CD4-positive, alpha-beta T cell treated with Interleukin-15 for 1 hour (primary cell): ENCODE measurements at regions not wholly inside any gene's neighbourhood (a gene's known extent, or its start where the extent isn't known, plus 50 kb on each side); places are given as distances from the start of the nearest gene placed in this dataset.
"Not testable (repeated sequence)": the region's sequence is repeated elsewhere in the genome, so short reads cannot be mapped to it uniquely, and the experiment has no call there.

Source experiments
- DNase-seq: peaks from one replicate; pipeline ENCODE4 v3.0.0-alpha.2; 2020

GRCh38 chr20:16801919-16802651 is 53.9 kb downstream of the OTOR start:
- DNase-seq, result no peak

DNA sequence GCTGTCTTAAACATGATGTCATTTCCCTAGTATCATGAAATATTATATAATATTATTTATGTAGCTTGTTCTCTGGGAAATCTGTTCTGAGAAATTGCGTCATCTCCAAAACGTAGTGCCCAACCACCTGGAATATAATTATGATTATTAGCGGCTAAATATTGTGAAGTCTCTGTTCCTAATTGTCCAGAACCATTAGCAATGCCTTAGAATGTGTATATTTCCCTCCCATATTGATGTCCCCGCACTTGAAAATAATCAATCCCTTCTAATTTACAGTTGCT is 54.4 kb downstream of the OTOR start:
- DNase-seq, result no peak

DNA sequence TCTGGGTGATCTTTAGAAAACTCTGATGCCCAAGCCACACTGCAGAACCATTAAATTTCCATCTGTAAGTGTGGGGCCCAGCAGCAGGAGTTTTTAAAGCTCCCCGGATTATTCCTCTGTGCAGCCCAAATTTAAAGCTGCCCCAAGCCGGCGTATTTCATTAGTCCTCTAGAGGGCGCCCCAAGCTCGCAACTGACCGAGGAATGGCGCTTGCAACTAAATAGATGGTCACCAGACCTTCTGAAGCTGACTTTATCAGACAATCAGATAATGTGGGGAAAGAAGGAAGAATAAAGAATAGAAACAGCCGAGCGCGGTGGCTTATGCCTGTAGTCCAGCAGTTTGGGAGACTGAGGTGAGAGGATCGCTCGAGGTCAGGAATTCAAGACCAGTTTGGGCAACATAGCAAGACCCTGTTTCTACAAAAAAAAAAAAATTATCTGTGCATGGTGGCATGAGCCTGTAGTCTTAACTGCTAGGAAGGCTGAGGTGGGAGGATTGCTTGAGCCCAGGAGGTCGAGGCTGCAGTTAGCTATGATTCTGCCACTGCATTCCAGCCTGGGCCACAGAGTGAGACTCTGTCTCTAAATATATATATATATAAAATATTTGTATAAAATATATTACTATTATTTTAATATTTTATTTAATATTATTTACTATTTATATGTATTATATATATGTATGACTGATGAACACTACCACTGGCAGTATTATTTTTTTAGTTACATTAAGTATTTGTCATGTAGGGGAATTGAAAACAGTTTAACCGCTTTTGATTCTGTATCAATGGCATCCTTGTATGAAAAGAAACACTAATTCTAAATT is 56.0 kb downstream of the OTOR start:
- peak; percentile 17 for DNase-seq

DNA sequence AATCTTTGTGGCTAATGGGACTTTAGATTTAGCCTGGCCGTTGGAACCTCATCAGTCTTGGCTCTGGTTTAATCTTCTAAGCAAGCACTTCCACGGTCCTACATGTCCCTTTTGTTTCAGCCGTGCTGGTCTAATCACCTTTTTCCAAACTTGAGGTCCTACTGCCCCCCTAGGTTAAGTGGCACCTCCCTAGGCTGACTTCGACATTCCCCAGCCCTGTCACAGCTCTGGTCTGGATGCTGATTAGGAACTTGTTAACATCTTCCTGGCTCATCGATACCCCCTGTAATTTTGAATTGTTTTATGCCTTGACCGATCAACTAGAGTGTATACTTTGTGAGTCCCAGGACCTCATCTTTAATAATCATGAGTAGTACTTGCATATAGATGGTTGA is 56.6 kb downstream of the OTOR start:
- DNase-seq, result no peak

DNA sequence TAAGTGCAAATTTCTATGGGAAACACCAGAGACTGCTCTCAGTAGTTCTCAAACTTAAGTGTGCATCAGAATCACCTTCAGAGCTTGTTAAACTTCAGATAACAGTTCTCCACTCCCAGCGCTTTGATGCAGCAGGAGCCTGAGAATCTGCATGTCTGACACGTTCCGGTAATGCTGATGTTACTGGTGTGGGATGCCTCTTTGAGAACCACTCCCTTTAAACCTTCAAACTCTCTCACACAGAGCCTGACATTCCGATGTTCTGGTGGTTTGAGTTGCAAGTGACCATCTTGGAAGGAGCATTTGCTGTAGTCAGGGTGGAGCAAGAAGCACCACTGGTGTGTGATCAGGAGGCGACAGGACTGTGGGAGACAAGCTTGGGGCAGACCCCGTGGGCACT is 57.9 kb downstream of the OTOR start:
- no peak for DNase-seq

GRCh38 chr20:16806886-16807285 is 58.7 kb downstream of the OTOR start:
- DNase-seq, result no peak

- DNase-seq, result no peak
Measured at GRCh38 chr20:16808796-16809195, 60.6 kb downstream of the OTOR start.

DNA sequence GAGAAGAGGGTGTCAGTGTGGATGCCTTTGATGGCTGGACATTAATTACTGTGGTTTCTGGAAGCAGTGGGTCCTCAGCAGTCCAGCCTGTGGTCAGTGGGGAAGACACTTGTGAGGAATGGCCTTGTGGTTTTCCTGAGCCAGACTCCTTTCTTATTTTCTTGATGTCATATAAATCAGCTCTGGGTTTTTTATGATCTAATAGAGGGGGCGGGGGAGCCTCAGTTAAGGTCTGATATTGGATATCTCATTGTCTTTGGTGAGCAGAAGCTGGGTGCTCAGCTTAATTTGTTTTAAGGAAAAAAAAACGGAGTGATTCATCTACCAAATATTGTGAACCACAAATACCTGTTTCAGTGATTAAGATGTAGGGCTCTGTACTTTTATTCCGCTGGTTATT is 62.1 kb downstream of the OTOR start:
- no peak for DNase-seq

DNA sequence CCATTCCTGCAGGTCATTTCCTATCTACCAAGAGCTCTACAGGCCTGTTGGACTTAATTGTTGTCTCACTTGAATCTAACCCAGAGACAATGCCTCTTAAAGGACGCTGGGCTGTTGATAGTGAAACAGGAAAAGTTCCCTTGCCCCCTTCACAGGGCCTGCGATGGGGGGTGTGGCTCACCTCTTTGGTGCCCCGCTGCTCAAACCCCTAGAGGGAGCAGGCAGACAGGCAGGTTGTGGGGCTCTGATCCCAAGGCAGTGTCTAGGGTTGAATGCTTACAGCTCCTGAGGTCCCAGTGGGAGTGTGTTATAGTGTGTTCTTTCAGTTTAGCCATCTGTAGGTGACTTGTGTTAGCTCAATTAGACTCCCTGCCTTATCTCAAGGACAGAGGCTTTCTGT is 68.0 kb downstream of the OTOR start:
- DNase-seq, result no peak

DNA sequence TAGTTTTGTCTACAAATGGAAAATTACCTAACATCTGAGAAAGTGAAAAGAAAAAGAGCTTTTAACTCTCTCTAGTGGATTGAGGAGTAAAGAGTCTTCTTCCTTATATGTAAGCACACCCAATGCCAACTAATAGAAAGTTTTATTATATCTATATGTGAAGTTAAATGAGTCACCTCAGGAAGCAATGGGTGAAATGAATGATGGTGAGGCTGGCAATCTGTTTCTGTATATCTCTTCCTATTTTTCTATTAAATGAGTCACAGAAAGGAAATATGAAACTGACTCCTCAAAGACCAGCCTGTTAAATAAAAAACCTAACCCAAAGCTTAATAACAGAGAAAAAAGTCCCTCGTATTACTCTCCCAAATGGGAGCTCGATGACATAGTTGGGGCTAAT is 71.3 kb downstream of the OTOR start:
- no peak for DNase-seq

- no peak for DNase-seq
Measured at GRCh38 chr20:16821211-16822089, 73.3 kb downstream of the OTOR start.

- no peak for DNase-seq
Measured at GRCh38 chr20:16824664-16825063, 76.5 kb downstream of the OTOR start.

- no peak for DNase-seq
Measured at GRCh38 chr20:16828666-16829305, 80.6 kb downstream of the OTOR start.

GRCh38 chr20:16835690-16836089 is 87.5 kb downstream of the OTOR start:
- DNase-seq, result not testable (repeated sequence)

DNA sequence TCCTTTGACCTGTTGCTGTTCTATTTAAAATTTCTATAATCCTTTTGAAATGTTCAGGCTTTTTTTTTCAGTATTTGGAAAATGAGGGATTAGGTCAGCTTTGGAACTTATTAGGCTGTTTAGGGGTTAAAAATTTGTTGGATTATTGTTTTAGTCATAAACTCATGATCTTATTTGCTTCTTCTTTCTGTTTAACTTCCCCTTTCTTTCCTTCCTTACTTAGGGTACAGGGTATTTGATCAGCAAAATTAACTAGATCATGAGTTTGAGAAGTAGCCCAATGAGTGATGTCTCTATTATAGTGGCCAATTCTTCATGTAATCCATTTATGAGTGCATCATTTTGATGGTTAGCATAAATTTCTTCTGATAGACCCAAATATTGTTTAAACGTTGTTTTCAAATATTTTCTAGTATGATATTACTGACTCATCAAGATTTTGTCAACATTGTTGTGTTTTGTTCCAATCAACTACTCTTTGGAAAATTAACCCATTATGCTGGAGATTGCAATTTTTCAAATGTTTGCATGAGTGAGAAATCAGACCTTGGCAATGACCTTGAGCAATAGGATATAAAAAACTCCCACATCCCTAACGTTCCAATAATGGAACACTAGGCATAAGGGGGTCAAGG is 94.4 kb downstream of the OTOR start:
- DNase-seq, result no peak

- DNase-seq, result no peak
Measured at GRCh38 chr20:16844406-16844805, 96.2 kb downstream of the OTOR start.

DNA sequence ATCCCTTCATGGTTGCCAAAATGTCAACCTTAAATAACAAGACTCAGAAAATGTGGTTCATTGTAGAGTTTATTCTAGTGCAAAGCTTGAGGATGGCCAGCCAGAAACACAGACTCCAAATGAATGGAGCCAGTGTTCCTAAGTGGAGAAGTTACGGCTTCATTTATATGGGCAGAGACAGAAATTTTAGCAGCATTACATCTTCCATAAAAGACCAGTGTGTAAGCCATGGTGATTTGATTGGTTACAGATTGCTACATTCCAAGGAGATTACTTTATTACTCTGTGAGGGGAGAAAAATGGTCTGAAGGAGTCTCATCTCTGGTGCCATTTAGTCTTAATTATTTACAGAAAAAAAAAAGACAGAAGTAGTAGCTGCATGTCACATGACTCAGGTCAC is 97.8 kb downstream of the OTOR start:
- no peak for DNase-seq

DNA sequence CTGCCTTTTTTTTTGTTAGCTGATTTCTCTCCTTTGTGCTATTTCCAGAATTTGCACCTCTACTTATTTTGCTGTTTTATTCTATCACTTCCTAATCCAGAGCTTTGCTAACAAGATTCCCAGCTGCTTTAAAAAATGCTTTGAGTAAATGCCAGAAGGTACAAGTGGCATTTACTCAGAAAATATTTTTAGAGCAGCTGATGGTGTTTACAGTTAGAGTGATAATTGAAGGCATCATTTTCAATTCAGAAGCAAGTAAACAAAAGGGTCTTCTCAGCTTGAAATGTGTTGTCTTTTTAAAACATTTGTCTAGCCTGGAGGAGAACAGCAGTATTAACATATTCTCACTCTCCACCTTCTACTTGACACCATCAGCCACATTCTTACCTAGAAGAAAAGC is 99.9 kb downstream of the OTOR start:
- DNase-seq, result no peak

- no peak for DNase-seq
Measured at GRCh38 chr20:16848526-16848925, 100.4 kb downstream of the OTOR start.

DNA sequence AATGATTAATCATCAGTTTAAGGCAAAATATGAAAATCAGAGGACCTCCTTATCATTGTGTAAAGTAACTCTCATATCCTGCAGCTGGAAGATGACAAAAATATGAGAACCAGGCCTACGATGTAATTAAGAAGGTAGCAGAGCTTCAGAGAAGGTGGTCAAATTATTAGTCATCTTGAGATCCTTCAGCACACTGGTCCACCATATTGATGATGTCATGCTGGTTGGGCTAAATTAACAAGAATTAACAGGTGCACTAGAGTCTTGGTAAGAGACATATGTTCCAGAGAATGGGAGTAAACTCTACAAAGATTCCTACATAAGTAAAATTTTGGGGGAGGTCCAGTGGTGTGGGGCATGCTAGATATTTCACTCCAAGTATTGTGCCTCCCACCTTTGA is 112.8 kb downstream of the OTOR start:
- DNase-seq, result no peak

- no peak for DNase-seq
Measured at GRCh38 chr20:16861708-16862107, 113.5 kb downstream of the OTOR start.

GRCh38 chr20:16863303-16863702 is 115.1 kb downstream of the OTOR start:
- no peak for DNase-seq

DNA sequence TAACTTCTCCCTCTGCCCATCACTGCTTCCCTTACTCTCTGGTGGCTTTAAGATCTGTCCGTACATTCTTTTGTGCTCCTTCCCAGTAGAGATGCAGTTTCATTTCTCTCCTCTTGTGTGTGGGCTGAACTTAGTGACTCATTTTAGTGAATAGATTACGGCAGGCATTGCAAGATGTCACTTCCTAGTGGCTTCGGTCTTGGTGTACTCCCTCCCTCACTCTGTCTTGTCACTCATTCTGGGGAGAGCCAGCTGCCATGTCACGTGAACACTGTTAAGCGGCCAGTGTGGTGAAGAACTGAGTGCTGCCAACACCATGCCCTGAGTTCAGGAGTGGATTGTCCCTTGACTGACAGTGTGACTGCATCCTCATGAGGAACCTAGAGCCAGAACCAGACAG is 115.9 kb downstream of the OTOR start:
- no peak for DNase-seq
